RWPE1 (cell line): ENCODE measurements at regions not wholly inside any gene's neighbourhood (a gene's known extent, or its start where the extent isn't known, plus 50 kb on each side); places are given as distances from the start of the nearest gene placed in this dataset.

Experiments
- CTCF ChIA-PET: fragments of 350-600 bp; sonication (Branson Sonifier 250); formaldehyde crosslinking; extraction: SDS; loops from one replicate; lab custom pipeline; 2021; lab: Yijun Ruan, JAX
- POLR2A ChIA-PET: fragments of 400-600 bp; formaldehyde crosslinking; extraction: SDS; loops from one replicate; lab custom pipeline; 2020; ENCODE audit warnings: antibody characterized with exemption; ENCODE audit not compliant: low non-redundant PET; lab: Yijun Ruan, JAX
- DNase-seq: peaks from one replicate; pipeline ENCODE4 v3.0.0; 2012; ENCODE audit warnings: low spot score
- H3K27ac ChIP-seq: fragments of 450-650 bp; 2 replicates; pipeline ENCODE4 v1.5.1; 2017
- TF ChIP-seq, protein P1 (sequence below): fragments of 450-650 bp; conservative IDR thresholded peaks from 2 replicates; pipeline ENCODE4 v1.5.1; 2017; ENCODE audit warnings: low read depth, mild to moderate bottlenecking

DNA sequence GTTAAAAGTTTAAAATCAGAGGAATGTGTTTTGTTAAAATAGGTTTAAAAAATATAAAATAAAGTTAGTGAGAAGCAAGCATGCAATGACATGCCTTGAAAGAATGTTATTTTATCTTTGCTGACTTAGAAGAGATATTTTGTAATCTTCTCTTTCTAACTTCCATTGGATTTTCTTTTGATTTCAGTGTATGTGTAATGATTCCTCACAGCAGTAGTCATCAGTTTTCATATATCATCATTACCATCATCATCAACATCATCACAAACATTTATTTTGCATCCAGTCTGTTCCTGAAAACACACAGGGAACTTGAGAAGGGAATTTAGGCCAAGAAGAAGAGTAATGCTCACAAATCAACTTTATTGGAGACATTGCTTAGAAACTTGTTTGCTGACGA, 699.6 kb downstream of the TAF11L14 start:
- ChIA-PET POLR2A (no interaction called here), CTCF (no interaction called here)
- no peak overlapping the region for H3K27ac ChIP-seq
- TF ChIP-seq, protein P1, sequence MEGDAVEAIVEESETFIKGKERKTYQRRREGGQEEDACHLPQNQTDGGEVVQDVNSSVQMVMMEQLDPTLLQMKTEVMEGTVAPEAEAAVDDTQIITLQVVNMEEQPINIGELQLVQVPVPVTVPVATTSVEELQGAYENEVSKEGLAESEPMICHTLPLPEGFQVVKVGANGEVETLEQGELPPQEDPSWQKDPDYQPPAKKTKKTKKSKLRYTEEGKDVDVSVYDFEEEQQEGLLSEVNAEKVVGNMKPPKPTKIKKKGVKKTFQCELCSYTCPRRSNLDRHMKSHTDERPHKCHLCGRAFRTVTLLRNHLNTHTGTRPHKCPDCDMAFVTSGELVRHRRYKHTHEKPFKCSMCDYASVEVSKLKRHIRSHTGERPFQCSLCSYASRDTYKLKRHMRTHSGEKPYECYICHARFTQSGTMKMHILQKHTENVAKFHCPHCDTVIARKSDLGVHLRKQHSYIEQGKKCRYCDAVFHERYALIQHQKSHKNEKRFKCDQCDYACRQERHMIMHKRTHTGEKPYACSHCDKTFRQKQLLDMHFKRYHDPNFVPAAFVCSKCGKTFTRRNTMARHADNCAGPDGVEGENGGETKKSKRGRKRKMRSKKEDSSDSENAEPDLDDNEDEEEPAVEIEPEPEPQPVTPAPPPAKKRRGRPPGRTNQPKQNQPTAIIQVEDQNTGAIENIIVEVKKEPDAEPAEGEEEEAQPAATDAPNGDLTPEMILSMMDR, result no peak
- no peak for DNase-seq

DNA sequence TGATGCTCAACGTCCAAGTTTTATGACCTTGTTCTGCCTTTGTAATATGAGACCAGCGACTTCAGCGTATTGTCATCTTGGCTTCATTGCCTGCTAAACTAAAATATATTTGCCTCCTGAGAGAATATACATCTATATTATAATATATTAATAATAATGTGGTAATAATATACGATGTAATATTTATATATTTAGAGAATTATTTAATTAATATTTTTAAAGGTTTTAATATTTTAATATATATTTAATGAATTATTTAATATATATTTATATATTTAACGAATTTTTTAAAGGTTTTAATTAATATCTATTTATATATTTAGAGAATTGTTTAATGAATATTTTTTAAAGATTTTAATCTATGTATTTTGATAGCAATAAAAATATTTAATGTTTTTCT, 700.7 kb downstream of the TAF11L14 start:
- H3K27ac ChIP-seq, result no peak overlapping the region
- TF ChIP-seq, protein P1, result no peak
- no peak for DNase-seq
- POLR2A ChIA-PET, result no interaction called here
- CTCF ChIA-PET, result no interaction called here

DNA sequence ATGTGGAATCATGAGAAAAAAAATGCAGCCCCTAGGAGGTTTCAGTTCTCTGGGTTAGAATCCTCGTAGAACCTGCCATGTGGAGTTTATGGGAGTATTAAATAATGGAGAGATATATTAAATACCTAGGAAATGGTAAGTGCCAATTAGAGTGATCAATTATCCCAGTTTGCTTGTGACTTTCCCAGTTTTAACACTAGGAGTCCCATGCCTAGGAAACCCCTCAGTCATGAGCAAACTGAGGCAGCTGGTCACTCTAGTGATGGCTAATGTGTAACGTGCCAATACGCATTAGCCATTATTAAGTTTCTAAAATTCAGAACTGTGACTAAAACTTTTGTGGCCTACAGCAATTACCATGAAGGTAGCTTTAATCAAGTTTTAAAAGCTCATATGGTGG, 720.6 kb downstream of the TAF11L14 start:
- DNase-seq, result no peak
- ChIA-PET POLR2A (no interaction called here), CTCF (no interaction called here)
- TF ChIP-seq, protein P1, result no peak
- H3K27ac ChIP-seq, result no peak overlapping the region

DNA sequence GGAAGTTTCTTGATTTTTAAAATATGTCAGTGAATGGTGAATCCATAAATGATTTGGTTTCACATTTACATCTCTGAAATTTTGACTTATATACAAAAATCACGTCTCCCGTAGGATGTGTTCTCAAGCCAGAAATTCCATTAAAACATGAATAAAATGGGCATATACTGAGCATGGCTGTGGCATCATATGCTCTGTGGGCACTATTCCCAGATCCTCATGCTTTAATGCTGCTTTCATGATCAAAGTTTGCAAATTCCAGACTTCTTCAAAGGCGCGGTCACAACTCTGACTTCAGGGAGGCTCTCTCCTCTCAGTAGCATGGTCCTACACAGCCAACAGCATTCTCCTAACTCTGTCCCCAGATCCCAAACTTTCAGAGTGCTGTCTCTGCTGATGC, 723.2 kb downstream of the TAF11L14 start:
- ChIA-PET CTCF (no interaction called here), POLR2A (no interaction called here)
- TF ChIP-seq, protein P1, result no peak
- no peak overlapping the region for H3K27ac ChIP-seq
- no peak for DNase-seq

DNA sequence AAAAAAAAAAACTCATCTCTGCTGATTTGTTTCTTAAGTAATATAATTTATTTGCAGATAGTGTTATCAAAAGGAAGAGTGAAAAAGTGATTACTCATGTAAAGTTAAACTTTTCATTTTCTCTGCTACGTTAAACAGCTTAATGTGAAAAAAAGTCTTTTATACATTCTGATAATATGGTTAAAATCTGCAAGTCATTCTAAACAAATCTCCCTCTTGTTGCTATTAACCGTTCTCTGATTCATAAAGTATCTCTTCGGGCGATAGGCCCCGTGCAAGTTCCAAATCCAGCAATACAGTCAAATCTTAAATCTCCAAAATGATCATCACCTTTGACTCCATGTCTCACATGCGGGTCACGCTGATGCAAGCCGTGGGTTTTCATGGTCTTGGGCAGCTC, 732.0 kb downstream of the TAF11L14 start:
- TF ChIP-seq, protein P1, result no peak
- POLR2A ChIA-PET, result no interaction called here
- CTCF ChIA-PET, result no interaction called here
- no peak for DNase-seq
- H3K27ac ChIP-seq, result no peak overlapping the region

DNA sequence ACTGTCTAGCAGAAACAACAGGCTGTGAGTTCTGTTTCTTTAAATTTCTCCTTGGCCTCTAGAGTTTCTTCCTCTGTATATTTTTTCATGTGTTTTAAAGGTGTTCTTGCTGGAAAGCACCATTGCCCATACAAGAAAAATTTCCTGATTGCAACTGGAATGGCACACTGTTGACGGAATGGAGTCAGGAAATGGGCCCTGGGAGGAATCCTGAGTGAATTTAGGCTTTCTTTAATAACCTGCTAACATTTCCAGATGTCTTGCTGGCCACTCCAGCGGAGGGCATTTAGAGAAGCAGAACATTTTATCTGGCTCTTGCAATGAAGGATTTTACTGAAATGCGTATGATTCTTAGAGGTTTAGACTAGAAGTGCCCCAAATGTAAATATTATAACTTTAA, 736.3 kb downstream of the TAF11L14 start:
- POLR2A ChIA-PET, result no interaction called here
- CTCF ChIA-PET, result no interaction called here
- no peak for DNase-seq
- H3K27ac ChIP-seq, result no peak overlapping the region
- TF ChIP-seq, protein P1, result no peak

DNA sequence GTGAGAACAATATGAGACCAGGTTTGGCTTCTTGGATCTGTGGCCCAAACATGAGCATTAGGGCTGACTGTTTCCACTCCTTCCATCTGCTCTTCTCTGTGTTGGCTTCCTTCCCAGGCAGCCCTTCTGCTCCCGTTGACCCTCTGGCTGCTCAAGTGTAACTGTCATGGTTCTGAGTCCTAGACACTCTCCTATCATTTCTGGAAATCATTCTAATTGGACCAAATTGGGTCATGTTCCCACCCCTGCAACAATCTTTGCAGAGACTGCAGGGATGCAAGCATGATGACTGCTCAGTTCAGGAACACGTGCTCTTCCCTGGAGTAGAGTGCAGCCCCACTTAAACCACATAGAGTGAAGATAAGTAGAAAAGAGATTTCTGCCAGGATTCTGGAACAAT, 741.4 kb downstream of the TAF11L14 start:
- CTCF ChIA-PET, result no interaction called here
- POLR2A ChIA-PET, result no interaction called here
- DNase-seq, result no peak
- TF ChIP-seq, protein P1, result no peak
- H3K27ac ChIP-seq, result no peak overlapping the region
